GM18502 (cell line): ENCODE measurements at regions not wholly inside any gene's neighbourhood (a gene's known extent, or its start where the extent isn't known, plus 50 kb on each side); places are given as distances from the start of the nearest gene placed in this dataset.
"Not testable (repeated sequence)": the region's sequence is repeated elsewhere in the genome, so short reads cannot be mapped to it uniquely, and the experiment has no call there.

Experiments
- ATAC-seq: cut with Tn5 transposase; IDR thresholded peaks from one replicate; pipeline ENCODE4 v1.9.1; 2021; ENCODE audit warnings: mild to moderate bottlenecking; ENCODE audit not compliant: unreplicated experiment, poor library complexity

- ATAC-seq: no peak
Observed at GRCh38 chr15:96207377-96208006, 123.0 kb upstream of the NR2F2 start.

DNA sequence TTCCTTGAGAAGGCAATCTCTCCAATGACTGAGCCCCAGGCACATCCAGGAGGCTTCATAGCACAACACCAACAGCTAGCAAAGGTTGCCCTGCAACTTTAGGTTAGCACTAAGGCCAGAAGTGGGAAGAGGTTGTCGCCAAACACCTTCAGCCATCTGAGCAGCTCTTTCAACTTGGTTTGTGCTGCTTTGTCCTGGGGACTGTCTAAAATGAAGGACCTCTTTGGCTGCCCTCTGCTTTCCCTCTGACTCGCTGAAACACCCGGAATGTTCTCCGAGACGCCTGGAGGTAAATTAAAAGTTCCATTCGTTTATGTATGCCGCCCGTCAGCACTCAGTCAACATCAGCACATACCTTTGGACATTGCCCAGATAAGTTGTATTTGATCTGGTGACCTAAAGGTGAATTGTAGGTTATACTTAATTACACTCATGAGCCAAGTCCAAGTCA lies 121.2 kb upstream of the NR2F2 start:
- no peak for ATAC-seq

DNA sequence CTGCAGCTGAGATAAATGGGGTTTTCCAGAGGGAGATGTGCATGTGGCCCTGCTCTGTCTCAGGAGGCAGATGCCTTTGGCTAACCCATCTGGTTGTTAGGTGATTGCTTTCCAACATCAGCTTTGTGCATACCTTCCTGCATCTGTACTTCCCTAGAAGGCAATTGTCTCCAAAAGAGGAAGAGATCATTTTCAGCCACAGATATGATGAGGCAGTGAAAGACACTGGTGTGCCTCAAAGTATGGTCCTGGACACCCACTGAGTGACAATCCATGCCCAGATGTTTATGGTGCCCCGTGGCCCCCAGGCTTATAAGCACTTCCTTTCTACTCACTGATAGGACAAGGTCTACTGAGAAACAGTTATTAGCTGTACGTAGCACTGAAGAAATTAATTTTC lies 117.5 kb upstream of the NR2F2 start:
- no peak for ATAC-seq

GRCh38 chr15:96213896-96214295 lies 116.6 kb upstream of the NR2F2 start:
- ATAC-seq: no peak

DNA sequence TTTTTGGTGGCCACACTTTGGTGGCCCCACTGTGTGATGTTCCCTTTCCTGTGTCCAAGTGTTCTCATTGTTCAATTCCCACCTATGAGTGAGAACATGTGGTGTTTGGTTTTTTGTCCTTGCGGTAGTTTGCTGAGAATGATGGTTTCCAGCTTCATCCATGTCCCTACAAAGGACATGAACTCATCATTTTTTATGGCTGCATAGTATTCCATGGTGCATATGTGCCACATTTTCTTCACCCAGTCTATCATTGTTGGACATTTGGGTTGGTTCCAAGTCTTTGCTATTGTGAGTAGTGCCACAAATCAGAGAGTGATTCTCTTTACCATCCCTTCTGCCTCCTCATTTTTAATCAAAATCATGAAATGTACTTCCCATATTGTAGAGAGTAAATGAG lies 114.0 kb upstream of the NR2F2 start:
- not testable (repeated sequence) for ATAC-seq

DNA sequence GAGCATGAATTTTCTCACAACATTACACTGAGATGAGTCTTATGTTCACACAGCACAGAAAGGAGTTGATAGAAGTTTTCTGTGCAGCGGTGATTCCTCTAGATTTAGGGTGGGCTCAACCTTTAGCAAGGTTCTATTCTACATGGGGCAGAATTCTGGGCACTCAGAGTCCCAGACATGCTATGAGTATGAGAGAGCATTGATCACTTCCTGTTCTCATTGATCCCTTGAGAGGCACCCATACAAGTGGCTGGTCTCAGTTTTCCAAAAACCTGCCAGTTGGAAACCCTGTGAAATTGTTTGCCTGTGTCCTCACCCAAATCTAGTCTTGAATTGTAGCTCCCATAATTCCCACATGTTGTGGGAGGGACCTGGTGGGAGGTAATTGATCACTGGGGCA lies 112.5 kb upstream of the NR2F2 start:
- peak; percentile 72 for ATAC-seq

GRCh38 chr15:96218623-96219455 lies 111.7 kb upstream of the NR2F2 start:
- no peak for ATAC-seq

DNA sequence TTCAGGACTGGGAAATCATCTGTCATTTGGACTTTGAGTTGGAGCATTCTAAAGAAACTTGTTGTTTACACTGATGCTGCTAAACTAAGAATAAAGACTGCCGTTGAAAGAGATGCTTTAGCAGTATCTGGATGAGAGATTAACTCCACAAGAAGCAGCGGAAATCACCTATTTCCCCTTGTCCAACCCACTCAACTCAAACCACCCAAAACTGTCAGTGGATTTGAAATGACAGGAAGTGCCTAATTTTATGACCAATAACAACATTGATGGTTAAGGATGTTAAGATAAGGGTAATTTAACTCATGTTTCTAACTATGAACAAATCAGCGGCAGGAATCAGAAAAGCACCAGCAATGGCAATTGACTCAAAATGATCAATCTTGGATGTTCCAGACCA lies 110.8 kb upstream of the NR2F2 start:
- no peak for ATAC-seq

DNA sequence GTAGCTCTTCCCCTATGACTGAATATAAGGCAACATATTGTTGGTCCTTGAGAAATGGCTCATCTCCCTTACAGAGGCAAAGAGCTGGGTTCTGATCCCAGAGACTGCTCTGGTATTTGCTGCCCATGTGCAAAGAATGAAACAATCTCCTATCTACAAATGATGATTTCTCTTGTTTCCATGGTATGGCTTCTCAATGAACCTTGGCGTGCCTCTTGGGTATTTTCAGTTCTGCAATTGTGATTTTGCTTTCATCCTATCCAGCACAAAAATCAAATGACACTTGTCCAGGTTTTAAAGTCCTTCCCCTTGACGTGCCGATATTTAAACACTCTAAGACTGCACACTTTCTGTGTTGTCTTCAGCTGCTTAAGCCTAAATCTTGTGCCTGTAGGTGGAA lies 109.8 kb upstream of the NR2F2 start:
- ATAC-seq: no peak

GRCh38 chr15:96222981-96223380 lies 107.5 kb upstream of the NR2F2 start:
- ATAC-seq: no peak

- no peak for ATAC-seq
Observed at GRCh38 chr15:96223939-96224338, 106.6 kb upstream of the NR2F2 start.

DNA sequence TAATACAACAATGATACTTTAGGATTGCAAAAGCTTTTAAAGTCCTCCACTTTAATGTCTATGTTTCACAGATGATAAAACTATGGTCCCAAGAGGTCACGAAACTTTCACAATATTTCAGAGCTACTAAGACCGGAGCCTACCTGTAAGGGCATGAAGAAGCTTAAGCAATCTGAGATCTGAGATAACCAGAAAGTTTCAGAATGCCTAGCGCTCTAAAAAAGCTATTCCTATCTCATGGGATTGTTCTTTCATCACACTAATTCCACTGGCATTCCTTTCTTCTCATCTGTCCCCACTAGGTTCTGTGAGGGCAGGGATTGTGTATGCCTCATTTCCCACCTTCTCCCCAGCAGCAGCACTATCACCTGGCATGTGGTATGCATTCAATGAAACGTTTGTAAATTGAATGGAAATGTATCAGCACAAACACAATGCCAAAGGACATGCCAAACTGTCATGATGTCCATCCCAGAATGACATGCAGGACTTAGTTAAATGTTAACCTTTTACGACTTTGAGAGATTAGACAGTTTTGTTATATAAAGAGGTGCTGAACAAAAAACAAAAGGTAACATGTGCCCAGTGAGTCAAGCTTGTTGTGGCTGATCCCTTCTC lies 104.7 kb upstream of the NR2F2 start:
- no peak for ATAC-seq

GRCh38 chr15:96230526-96231181 lies 99.8 kb upstream of the NR2F2 start:
- no peak for ATAC-seq

GRCh38 chr15:96232335-96232734 lies 98.2 kb upstream of the NR2F2 start:
- no peak for ATAC-seq

GRCh38 chr15:96234109-96234892 lies 96.2 kb upstream of the NR2F2 start:
- peak; percentile 84 for ATAC-seq

- ATAC-seq: no peak
Observed at GRCh38 chr15:96237002-96237401, 93.5 kb upstream of the NR2F2 start.

- ATAC-seq: no peak
Observed at GRCh38 chr15:96242761-96243160, 87.7 kb upstream of the NR2F2 start.

- ATAC-seq: no peak
Observed at GRCh38 chr15:96243701-96244100, 86.8 kb upstream of the NR2F2 start.

GRCh38 chr15:96245252-96245651 lies 85.2 kb upstream of the NR2F2 start:
- no peak for ATAC-seq

DNA sequence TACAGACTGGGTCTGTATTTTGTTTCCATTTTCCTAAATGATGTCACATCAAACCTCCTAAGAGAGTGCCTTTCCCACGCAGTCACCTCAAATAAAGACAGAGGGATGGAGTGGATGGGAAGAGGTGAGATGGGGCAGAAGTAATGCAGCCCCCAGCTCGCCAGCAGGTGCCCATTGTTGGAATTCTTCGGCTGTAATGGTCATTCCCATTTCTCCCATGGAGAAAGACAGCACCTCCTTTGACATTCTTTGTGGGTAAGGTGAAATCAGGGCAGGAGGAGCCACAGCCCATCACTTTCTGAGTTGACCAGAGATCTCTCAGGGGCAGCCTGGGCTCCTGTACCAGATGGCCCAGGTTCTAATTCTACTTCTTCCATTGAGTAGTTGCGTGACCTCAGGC lies 84.4 kb upstream of the NR2F2 start:
- ATAC-seq: no peak
